GM12865 (cell line): ENCODE measurements at regions not wholly inside any gene's neighbourhood (a gene's known extent, or its start where the extent isn't known, plus 50 kb on each side); places are given as distances from the start of the nearest gene placed in this dataset.

Experiments
- DNase-seq: peaks from one replicate; pipeline ENCODE4 v3.0.0; 2010; ENCODE audit warnings: low read depth
- H3K4me3 ChIP-seq: 2 replicates; pipeline ENCODE4 v1.5.1; 2011; ENCODE audit warnings: mild to moderate bottlenecking, low read depth, low read length, control low read depth
- CTCF ChIP-seq: IDR thresholded peaks from 2 replicates; pipeline ENCODE4 v1.5.1; 2011; ENCODE audit warnings: low read length, control low read depth, low read depth, inconsistent platforms; ENCODE audit not compliant: insufficient read depth; ENCODE audit errors: missing control alignments

- H3K4me3 ChIP-seq = no peak overlapping the region
- no peak for DNase-seq
- TF ChIP-seq CTCF = no peak
Measured at GRCh38 chr1:30194741-30195423, 528.5 kb downstream of the MATN1 start.

- DNase-seq = no peak
- TF ChIP-seq CTCF = no peak
- H3K4me3 ChIP-seq = no peak overlapping the region
Measured at GRCh38 chr1:30194046-30194619, 529.3 kb downstream of the MATN1 start.

GRCh38 chr1:30192969-30193630, 530.3 kb downstream of the MATN1 start:
- no peak for TF ChIP-seq CTCF
- no peak overlapping the region for H3K4me3 ChIP-seq
- DNase-seq = no peak

GRCh38 chr1:30191154-30191702, 532.2 kb downstream of the MATN1 start:
- DNase-seq = peak; percentile 17
- no peak overlapping the region for H3K4me3 ChIP-seq
- no peak for TF ChIP-seq CTCF

- no peak for DNase-seq
- TF ChIP-seq CTCF = no peak
- H3K4me3 ChIP-seq = no peak overlapping the region
Measured at GRCh38 chr1:30190511-30191153, 532.8 kb downstream of the MATN1 start.

GRCh38 chr1:30189818-30190500, 533.4 kb downstream of the MATN1 start:
- TF ChIP-seq CTCF = no peak
- DNase-seq = no peak
- H3K4me3 ChIP-seq = no peak overlapping the region
